ENCODE measurements at regions not wholly inside any gene's neighbourhood (a gene's known extent, or its start where the extent isn't known, plus 50 kb on each side); places are given as distances from the start of the nearest gene placed in this dataset.
A peak's percentile ranks its signal among the peaks of the same experiment; 100 is the strongest.
"Not testable (repeated sequence)": the region's sequence is repeated elsewhere in the genome, so short reads cannot be mapped to it uniquely, and the experiment has no call there.

DNA sequence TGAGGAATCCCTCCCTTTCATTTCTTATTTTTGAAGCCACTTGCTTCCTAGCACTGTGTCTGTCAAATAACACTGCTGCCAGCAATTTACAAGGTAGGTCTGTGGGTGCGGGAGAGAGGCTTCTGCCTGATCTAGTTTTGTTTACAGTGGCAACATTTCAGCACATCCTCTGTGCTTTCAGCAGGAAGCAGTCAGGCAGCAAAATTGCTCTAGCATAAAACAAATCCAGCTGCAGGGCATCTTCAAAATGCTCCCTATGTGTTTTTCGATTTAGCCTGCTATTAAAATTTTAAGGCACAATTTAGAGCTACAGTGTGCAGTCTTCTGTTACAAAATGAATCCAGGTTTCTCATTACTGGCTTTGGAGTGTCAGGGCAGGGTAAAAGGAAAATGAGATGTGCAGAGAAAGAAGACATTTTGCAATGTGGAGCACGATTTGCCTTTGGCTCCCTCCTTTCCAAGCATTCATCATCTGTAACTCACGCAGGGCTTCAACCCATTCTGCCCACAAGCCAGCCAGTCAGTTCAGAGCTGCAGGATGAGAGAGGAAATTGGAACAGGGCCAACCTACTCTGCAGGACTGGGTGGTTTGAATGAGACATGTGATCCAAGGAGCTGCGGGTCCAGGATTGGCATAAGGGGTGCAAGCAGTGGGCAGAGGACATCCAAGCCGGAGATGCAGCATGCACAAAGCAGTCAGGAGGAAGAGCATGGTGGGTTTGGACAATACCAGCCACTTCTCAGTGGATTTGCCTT lies 143.4 kb upstream of the APC start:
- ChIA-PET POLR2A (no interaction called here), CTCF (no interaction called here)
- Mint-ChIP-seq H3K4me1 (ENCODE audit: low read depth) (peaks cover 3% of the 10 kb centered on the region), H3K36me3 (ENCODE audit: low read depth) (no peaks in the 10 kb centered on the region), H3K9me3 (no peaks in the 10 kb centered on the region), H3K4me3 (no peak overlapping the region), H3K27me3 (peaks cover under 1% of the 10 kb centered on the region), H3K27ac (no peak overlapping the region)
- ATAC-seq = no peak
- TF ChIP-seq, protein P1, sequence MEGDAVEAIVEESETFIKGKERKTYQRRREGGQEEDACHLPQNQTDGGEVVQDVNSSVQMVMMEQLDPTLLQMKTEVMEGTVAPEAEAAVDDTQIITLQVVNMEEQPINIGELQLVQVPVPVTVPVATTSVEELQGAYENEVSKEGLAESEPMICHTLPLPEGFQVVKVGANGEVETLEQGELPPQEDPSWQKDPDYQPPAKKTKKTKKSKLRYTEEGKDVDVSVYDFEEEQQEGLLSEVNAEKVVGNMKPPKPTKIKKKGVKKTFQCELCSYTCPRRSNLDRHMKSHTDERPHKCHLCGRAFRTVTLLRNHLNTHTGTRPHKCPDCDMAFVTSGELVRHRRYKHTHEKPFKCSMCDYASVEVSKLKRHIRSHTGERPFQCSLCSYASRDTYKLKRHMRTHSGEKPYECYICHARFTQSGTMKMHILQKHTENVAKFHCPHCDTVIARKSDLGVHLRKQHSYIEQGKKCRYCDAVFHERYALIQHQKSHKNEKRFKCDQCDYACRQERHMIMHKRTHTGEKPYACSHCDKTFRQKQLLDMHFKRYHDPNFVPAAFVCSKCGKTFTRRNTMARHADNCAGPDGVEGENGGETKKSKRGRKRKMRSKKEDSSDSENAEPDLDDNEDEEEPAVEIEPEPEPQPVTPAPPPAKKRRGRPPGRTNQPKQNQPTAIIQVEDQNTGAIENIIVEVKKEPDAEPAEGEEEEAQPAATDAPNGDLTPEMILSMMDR (IDR thresholded peaks at IDR 0.05) = no peak
- intact Hi-C loops (cut with micrococcal nuclease) = no loop called here
- no peak for DNase-seq

DNA sequence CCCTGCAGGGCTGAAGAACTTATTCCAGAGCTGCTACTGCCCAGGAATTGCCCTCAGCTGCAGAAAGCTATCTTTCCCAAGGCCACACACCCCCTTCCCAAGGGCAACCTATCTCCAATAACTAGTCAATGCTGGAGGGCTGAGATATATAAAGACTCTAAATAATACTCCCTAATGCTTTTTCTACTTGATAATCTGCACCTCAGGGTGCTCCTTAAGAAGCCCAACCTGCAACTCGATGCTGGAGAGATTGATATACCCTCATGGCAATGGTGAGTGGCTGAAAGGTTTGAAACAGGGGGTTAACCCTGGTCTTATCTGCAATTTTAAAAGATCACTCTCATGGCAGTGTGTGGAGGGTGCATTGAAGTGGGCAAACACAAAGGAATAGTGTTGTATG lies 142.7 kb upstream of the APC start:
- H3K27me3 Mint-ChIP-seq = peaks cover 1% of the 10 kb centered on the region
- no peak overlapping the region for H3K4me3 Mint-ChIP-seq
- H3K9me3 Mint-ChIP-seq = no peaks in the 10 kb centered on the region
- H3K4me1 Mint-ChIP-seq (ENCODE audit: low read depth) = peaks cover 3% of the 10 kb centered on the region
- ATAC-seq = no peak
- intact Hi-C loops (cut with micrococcal nuclease) = no loop called here
- ChIA-PET POLR2A (no interaction called here), CTCF (interaction anchor here (1.7 kb wide), 1 partner anchor 163 kb away, joined by 5 read pairs; no protein-coding TSS in a partner anchor)
- TF ChIP-seq, protein P1 (IDR thresholded peaks at IDR 0.05) = no peak
- H3K27ac Mint-ChIP-seq = no peak overlapping the region
- no peaks in the 10 kb centered on the region for H3K36me3 Mint-ChIP-seq (ENCODE audit: low read depth)
- no peak for DNase-seq

DNA sequence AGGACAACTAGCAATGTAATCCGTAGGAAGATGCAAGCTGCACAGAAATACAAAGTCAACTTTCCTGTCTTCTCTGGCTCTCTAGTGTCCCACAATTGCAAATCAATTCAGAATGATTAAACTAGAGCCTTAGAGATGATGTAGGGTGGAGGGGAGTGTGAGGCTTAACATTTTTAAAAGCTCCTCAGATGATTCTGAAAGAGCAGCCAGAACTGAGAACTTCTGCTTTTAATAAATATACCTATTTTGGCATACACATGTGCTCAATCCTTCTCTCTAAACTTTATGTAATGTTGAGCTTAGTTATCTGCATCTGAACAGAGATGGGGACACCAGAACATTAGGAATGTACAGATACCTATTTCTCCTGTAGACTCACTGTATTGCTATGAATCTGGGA lies 139.9 kb upstream of the APC start:
- no peak overlapping the region for H3K4me3 Mint-ChIP-seq
- H3K4me1 Mint-ChIP-seq (ENCODE audit: low read depth) = peaks cover 3% of the 10 kb centered on the region
- no peak for ATAC-seq
- TF ChIP-seq, protein P1 (IDR thresholded peaks at IDR 0.05) = no peak
- H3K27me3 Mint-ChIP-seq = peaks cover 1% of the 10 kb centered on the region
- CTCF ChIA-PET = interaction anchor here (1.1 kb wide), 1 partner anchor 11 kb away, joined by 4 read pairs; no protein-coding TSS in a partner anchor
- DNase-seq = no peak
- H3K27ac Mint-ChIP-seq = no peak overlapping the region
- H3K36me3 Mint-ChIP-seq (ENCODE audit: low read depth) = no peaks in the 10 kb centered on the region
- POLR2A ChIA-PET = interaction anchor here (0.7 kb wide), 1 partner anchor 15 kb away, joined by 4 read pairs; no protein-coding TSS in a partner anchor
- intact Hi-C loops (cut with micrococcal nuclease) = no loop called here
- H3K9me3 Mint-ChIP-seq = no peaks in the 10 kb centered on the region

DNA sequence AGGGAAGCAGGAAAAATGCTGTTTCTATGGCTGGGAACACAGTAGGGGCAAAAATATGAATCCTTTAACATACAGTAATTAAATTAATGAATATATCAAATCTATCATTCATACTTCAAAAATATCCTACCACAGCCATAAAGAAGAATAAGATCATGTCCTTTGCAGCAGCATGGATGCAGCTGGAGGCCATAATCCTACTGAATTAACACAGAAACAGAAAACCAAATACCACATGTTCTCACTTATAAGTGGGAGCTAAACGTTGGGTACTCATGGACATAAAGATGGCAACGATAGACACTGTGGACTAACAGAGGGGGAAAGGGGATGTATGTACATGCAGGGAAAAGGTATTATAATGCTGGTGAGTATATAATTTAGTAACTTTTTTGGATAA lies 137.2 kb upstream of the APC start:
- H3K36me3 Mint-ChIP-seq (ENCODE audit: low read depth); H3K9me3 Mint-ChIP-seq; DNase-seq; CTCF ChIA-PET; H3K4me1 Mint-ChIP-seq (ENCODE audit: low read depth); H3K27me3 Mint-ChIP-seq; H3K27ac Mint-ChIP-seq; ATAC-seq; POLR2A ChIA-PET; H3K4me3 Mint-ChIP-seq; intact Hi-C loops (cut with micrococcal nuclease): not testable (repeated sequence)

DNA sequence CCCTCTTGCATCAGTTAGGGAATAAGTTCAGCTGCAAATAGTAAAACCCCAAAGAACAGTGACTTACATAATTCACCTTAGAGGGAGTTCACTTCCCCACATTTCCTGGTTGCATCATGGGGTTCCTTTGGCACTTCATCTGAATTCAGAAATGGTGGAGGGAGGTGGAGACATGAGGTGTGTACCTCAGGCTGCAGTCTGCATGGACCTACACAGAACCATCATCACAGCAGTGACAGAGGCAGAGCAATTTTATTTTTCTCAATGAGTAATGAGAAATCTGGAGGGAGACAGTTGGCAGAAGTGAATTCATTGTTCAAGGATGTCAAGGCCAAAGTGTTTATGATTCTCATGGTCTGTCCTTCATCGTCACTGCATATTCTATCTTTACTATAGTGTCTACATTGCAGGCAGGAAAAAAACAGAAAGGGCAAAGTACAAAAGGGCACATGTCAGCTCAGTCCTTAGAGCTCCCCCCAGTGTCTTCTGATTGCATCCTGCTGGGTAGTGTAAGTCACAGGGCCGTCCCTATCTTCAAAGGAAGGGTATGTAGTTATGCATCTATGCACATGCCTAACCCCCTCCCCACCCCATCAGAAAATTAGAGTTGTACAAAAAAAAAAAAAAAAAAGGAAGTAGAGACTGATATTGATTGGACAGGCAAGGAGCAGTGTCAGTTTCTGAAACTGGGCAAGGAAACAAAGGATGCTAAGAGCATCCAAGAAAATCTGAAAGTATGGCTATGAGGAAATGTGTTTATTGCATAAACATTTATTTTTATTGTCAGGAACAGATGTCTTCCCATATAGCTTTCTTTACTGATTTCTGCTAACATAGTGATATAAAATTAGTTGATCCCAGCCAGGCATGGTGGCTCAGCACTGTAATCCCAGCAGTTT lies 132.7 kb upstream of the APC start:
- no peaks in the 10 kb centered on the region for H3K4me1 Mint-ChIP-seq (ENCODE audit: low read depth)
- H3K27ac Mint-ChIP-seq = no peak overlapping the region
- DNase-seq = peak; percentile 19
- TF ChIP-seq, protein P1 (IDR thresholded peaks at IDR 0.05) = no peak
- H3K27me3 Mint-ChIP-seq = peaks cover 5% of the 10 kb centered on the region
- ChIA-PET CTCF (interaction anchor here (1.0 to 1.6 kb wide), 4 partner anchors 9 to 153 kb away, joined by 3 to 4 read pairs (median 3); no protein-coding TSS in a partner anchor), POLR2A (no interaction called here)
- H3K36me3 Mint-ChIP-seq (ENCODE audit: low read depth) = no peaks in the 10 kb centered on the region
- intact Hi-C loops (cut with micrococcal nuclease) = no loop called here
- peak; percentile 60 for ATAC-seq
- no peaks in the 10 kb centered on the region for H3K9me3 Mint-ChIP-seq
- H3K4me3 Mint-ChIP-seq = no peak overlapping the region
